ENCODE measurements at regions not wholly inside any gene's neighbourhood (a gene's known extent, or its start where the extent isn't known, plus 50 kb on each side); places are given as distances from the start of the nearest gene placed in this dataset.

DNA sequence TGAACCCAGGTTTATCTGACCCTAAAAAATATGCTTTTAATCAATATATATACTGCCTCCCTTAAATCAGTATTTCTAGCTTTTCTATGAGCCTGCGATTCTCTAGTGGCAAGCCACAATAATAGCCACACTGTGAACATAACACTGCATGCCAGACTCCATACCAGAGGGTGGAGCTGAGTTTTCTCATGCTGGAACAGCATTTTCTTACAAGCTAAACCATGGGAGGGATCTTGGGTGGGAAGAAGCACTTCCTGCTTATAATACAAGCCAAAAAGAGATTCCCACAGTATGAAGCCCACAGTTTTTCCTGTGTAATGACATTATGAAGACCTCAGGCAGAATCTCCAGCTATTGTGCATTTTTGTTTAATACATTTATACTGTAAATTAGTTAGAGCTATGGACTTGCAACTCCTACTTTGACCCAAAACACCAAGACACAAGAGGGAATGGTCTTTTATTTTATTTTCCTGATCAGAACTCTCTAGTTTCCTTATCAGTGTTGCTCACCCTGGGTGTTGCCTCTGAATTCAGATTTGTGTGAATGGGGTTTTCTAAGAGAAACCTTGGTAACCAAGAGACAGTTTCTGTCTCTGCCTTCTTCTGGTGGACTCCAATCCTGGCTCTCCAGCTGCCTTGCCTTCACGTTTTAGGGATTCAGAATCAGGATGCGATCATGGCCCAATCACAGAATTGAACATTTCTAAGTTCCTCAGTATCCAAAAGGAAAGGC is 74.5 kb upstream of the EOLA2 start:
- no peak for ATAC-seq
- WGBS (ENCODE audit: low lambda C conversion rate): 82% methylated on average over 3 of the region's 3 CpGs
- no peak for DNase-seq (ENCODE audit: low spot score)
- H3K27ac ChIP-seq (ENCODE audit: extremely low read length, insufficient read depth, low read length): no peak overlapping the region
- BruUV-seq (replicated peaks): no TSS peak
- no peaks in the 10 kb centered on the region for H3K79me2 ChIP-seq (ENCODE audit: insufficient read depth, low read length)
- no peak overlapping the region for H3K4me3 ChIP-seq (replicated peaks in 1 of 3; ENCODE audit: insufficient read depth in 1 of 3, low read depth in 2 of 3, low read length in 3 of 3)
- H3K4me2 ChIP-seq (ENCODE audit: low read depth, low read length): no peak overlapping the region
- no peaks in the 10 kb centered on the region for H3K9me3 ChIP-seq (ENCODE audit: low read length)
- H3K27me3 ChIP-seq (ENCODE audit: control insufficient read depth in 1 of 2, insufficient read depth in 2 of 2, low read length in 2 of 2): no peaks in the 10 kb centered on the region
- H3K9ac ChIP-seq (ENCODE audit: insufficient read depth, low read depth, low read length): no peak overlapping the region
- no peak for FAIRE-seq
- ChIA-PET POLR2A (no interaction called here), CTCF (ENCODE audit: low intra/inter-chr PET ratio, low total read pairs) (no interaction called here)
- peaks cover 6% of the 10 kb centered on the region; the same call in 1 of the 2 replicates for H3K4me1 ChIP-seq (ENCODE audit: insufficient read depth, low read length)
- intact Hi-C loops (cut with micrococcal nuclease; ENCODE audit: unreplicated experiment) (no loop called here), in situ Hi-C loops (cut with HindIII; ENCODE audit: extremely low pct_ligation_motif_present, low pct_unique_long_range_greater_than_20kb) (no loop called here)
- H3K36me3 ChIP-seq (replicated peaks in 1 of 2; ENCODE audit: control insufficient read depth in 1 of 2, insufficient read depth in 2 of 2, low read length in 2 of 2): no peaks in the 10 kb centered on the region
- no peak overlapping the region for H2AFZ ChIP-seq (ENCODE audit: low read length)
- H4K20me1 ChIP-seq (ENCODE audit: insufficient read depth, low read length): no peaks in the 10 kb centered on the region
- TF ChIP-seq, protein P1, sequence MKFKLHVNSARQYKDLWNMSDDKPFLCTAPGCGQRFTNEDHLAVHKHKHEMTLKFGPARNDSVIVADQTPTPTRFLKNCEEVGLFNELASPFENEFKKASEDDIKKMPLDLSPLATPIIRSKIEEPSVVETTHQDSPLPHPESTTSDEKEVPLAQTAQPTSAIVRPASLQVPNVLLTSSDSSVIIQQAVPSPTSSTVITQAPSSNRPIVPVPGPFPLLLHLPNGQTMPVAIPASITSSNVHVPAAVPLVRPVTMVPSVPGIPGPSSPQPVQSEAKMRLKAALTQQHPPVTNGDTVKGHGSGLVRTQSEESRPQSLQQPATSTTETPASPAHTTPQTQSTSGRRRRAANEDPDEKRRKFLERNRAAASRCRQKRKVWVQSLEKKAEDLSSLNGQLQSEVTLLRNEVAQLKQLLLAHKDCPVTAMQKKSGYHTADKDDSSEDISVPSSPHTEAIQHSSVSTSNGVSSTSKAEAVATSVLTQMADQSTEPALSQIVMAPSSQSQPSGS (CRISPR knock-in tag; IDR thresholded peaks at IDR 0.05): no peak
- TF ChIP-seq KDM3A (CRISPR knock-in tag; IDR thresholded peaks at IDR 0.05; ENCODE audit: low read depth) (no peak), HNRNPL (IDR thresholded peaks at IDR 0.05; ENCODE audit: low read depth, low read length) (no peak), ZNF234 (CRISPR knock-in tag; conservative IDR thresholded peaks at IDR 0.05) (no peak), NCOA1 (CRISPR knock-in tag; IDR thresholded peaks at IDR 0.05) (no peak), CBX5 (CRISPR knock-in tag; IDR thresholded peaks at IDR 0.05; ENCODE audit: borderline replicate concordance) (no peak), ZNF563 (CRISPR knock-in tag; IDR thresholded peaks at IDR 0.05) (no peak), ZC3H4 (CRISPR knock-in tag; IDR thresholded peaks at IDR 0.05; ENCODE audit: borderline replicate concordance) (no peak)
- TF ChIP-seq, protein P2, sequence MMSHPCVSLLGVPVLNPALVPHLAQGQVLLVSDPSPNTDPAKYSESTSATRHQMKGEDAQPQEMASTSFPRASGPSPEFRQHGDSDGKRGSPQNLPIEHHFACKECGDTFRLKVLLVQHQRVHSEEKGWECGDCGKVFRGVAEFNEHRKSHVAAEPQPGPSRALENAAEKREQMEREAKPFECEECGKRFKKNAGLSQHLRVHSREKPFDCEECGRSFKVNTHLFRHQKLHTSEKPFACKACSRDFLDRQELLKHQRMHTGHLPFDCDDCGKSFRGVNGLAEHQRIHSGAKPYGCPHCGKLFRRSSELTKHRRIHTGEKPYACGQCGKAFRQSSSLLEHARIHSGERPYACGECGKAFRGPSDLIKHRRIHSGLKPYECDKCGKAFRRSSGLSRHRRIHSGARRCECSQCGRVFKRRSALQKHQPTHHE (CRISPR knock-in tag; IDR thresholded peaks at IDR 0.05; ENCODE audit: borderline replicate concordance): no peak
- TF ChIP-seq, protein P3, sequence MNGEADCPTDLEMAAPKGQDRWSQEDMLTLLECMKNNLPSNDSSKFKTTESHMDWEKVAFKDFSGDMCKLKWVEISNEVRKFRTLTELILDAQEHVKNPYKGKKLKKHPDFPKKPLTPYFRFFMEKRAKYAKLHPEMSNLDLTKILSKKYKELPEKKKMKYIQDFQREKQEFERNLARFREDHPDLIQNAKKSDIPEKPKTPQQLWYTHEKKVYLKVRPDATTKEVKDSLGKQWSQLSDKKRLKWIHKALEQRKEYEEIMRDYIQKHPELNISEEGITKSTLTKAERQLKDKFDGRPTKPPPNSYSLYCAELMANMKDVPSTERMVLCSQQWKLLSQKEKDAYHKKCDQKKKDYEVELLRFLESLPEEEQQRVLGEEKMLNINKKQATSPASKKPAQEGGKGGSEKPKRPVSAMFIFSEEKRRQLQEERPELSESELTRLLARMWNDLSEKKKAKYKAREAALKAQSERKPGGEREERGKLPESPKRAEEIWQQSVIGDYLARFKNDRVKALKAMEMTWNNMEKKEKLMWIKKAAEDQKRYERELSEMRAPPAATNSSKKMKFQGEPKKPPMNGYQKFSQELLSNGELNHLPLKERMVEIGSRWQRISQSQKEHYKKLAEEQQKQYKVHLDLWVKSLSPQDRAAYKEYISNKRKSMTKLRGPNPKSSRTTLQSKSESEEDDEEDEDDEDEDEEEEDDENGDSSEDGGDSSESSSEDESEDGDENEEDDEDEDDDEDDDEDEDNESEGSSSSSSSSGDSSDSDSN (CRISPR knock-in tag; IDR thresholded peaks at IDR 0.05): no peak
- TF ChIP-seq, protein P4, sequence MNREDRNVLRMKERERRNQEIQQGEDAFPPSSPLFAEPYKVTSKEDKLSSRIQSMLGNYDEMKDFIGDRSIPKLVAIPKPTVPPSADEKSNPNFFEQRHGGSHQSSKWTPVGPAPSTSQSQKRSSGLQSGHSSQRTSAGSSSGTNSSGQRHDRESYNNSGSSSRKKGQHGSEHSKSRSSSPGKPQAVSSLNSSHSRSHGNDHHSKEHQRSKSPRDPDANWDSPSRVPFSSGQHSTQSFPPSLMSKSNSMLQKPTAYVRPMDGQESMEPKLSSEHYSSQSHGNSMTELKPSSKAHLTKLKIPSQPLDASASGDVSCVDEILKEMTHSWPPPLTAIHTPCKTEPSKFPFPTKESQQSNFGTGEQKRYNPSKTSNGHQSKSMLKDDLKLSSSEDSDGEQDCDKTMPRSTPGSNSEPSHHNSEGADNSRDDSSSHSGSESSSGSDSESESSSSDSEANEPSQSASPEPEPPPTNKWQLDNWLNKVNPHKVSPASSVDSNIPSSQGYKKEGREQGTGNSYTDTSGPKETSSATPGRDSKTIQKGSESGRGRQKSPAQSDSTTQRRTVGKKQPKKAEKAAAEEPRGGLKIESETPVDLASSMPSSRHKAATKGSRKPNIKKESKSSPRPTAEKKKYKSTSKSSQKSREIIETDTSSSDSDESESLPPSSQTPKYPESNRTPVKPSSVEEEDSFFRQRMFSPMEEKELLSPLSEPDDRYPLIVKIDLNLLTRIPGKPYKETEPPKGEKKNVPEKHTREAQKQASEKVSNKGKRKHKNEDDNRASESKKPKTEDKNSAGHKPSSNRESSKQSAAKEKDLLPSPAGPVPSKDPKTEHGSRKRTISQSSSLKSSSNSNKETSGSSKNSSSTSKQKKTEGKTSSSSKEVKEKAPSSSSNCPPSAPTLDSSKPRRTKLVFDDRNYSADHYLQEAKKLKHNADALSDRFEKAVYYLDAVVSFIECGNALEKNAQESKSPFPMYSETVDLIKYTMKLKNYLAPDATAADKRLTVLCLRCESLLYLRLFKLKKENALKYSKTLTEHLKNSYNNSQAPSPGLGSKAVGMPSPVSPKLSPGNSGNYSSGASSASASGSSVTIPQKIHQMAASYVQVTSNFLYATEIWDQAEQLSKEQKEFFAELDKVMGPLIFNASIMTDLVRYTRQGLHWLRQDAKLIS (CRISPR knock-in tag; IDR thresholded peaks at IDR 0.05): no peak
- TF ChIP-seq, protein P5, sequence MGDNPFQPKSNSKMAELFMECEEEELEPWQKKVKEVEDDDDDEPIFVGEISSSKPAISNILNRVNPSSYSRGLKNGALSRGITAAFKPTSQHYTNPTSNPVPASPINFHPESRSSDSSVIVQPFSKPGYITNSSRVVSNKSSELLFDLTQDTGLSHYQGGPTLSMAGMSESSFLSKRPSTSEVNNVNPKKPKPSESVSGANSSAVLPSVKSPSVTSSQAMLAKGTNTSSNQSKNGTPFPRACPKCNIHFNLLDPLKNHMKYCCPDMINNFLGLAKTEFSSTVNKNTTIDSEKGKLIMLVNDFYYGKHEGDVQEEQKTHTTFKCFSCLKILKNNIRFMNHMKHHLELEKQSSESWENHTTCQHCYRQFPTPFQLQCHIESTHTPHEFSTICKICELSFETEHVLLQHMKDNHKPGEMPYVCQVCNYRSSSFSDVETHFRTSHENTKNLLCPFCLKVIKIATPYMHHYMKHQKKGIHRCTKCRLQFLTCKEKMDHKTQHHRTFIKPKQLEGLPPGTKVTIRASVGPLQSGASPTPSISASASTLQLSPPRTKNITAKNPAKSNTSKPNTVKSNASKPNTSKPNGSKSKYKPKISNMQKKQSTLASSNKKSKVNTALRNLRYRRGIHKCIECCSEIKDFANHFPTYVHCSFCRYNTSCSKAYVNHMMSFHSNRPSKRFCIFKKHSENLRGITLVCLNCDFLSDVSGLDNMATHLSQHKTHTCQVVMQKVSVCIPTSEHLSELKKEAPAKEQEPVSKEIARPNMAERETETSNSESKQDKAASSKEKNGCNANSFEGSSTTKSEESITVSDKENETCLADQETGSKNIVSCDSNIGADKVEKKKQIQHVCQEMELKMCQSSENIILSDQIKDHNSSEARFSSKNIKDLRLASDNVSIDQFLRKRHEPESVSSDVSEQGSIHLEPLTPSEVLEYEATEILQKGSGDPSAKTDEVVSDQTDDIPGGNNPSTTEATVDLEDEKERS (CRISPR knock-in tag; IDR thresholded peaks at IDR 0.05): no peak

Measured in HepG2 (cell line).